ENCODE measurements at regions not wholly inside any gene's neighbourhood (a gene's known extent, or its start where the extent isn't known, plus 50 kb on each side); places are given as distances from the start of the nearest gene placed in this dataset.

DNA sequence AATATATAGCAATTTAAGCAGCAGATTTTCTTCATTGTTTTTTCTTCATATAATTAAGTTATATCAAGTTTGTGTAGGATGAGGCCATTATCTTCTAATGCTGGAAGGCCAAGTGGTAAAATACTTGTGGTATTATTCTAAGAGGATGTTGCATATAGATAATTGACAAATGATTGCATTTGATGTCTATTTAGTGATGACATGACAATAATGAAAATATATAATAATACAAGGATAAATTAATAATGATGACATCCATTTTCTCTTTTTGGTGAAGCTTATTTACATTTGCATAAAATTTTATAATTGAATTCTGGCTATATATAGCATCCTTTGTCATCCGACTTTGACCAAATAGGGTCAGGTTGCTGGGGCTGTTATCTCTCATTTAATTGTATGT, 195.4 kb upstream of the KCNJ16 start:
- H3K4me1 ChIP-seq (ENCODE audit: control insufficient read depth in 1 of 2, extremely low read depth in 1 of 2, insufficient read depth in 2 of 2, low read length in 2 of 2), result no peaks in the 10 kb centered on the region
- CTCF ChIA-PET, result no interaction called here
- POLR2A ChIA-PET, result no interaction called here
- H3K27ac ChIP-seq (ENCODE audit: low read length), result no peak overlapping the region
- WGBS (ENCODE audit: insufficient coverage), result no CpG with 5 or more reads among the region's 1 CpG
- Mint-ChIP-seq H3K36me3 (no peaks in the 10 kb centered on the region), H3K4me1 (no peaks in the 10 kb centered on the region), H3K27me3 (no peaks in the 10 kb centered on the region), H3K27ac (no peak overlapping the region), H3K4me3 (no peak overlapping the region), H3K9me3 (no peaks in the 10 kb centered on the region)
- H3K4me3 ChIP-seq (ENCODE audit: control insufficient read depth in 1 of 2, extremely low read depth in 1 of 2, low read length in 1 of 2), result no peak overlapping the region
- no peaks in the 10 kb centered on the region for H3K27me3 ChIP-seq (replicated peaks in 1 of 2; ENCODE audit: control insufficient read depth in 2 of 2, extremely low read depth in 1 of 2, insufficient read depth in 2 of 2, low read length in 1 of 2)
- H3K36me3 ChIP-seq (ENCODE audit: control insufficient read depth in 2 of 2, extremely low read depth in 1 of 2, insufficient read depth in 1 of 2, low read length in 1 of 2), result no peaks in the 10 kb centered on the region
- ATAC-seq (replicated peaks in 1 of 4) (no peak), DNase-seq (no peak)
- H3K9me3 ChIP-seq, result no peaks in the 10 kb centered on the region

GRCh38 chr17:69880591-69881112, 194.4 kb upstream of the KCNJ16 start:
- no peaks in the 10 kb centered on the region for H3K4me1 ChIP-seq (ENCODE audit: control insufficient read depth in 1 of 2, extremely low read depth in 1 of 2, insufficient read depth in 2 of 2, low read length in 2 of 2)
- Mint-ChIP-seq H3K27me3 (no peaks in the 10 kb centered on the region), H3K4me3 (no peak overlapping the region), H3K27ac (no peak overlapping the region), H3K9me3 (no peaks in the 10 kb centered on the region), H3K4me1 (no peaks in the 10 kb centered on the region), H3K36me3 (no peaks in the 10 kb centered on the region)
- DNase-seq, result no peak
- H3K36me3 ChIP-seq (ENCODE audit: control insufficient read depth in 2 of 2, extremely low read depth in 1 of 2, insufficient read depth in 1 of 2, low read length in 1 of 2), result no peaks in the 10 kb centered on the region
- ATAC-seq (replicated peaks in 1 of 4), result no peak
- H3K4me3 ChIP-seq (ENCODE audit: control insufficient read depth in 1 of 2, extremely low read depth in 1 of 2, low read length in 1 of 2), result no peak overlapping the region
- no CpG with 5 or more reads among the region's 4 CpGs for WGBS (ENCODE audit: insufficient coverage)
- POLR2A ChIA-PET, result no interaction called here
- no peak overlapping the region for H3K27ac ChIP-seq (ENCODE audit: low read length)
- CTCF ChIA-PET, result no interaction called here
- H3K9me3 ChIP-seq, result no peaks in the 10 kb centered on the region
- no peaks in the 10 kb centered on the region for H3K27me3 ChIP-seq (replicated peaks in 1 of 2; ENCODE audit: control insufficient read depth in 2 of 2, extremely low read depth in 1 of 2, insufficient read depth in 2 of 2, low read length in 1 of 2)

DNA sequence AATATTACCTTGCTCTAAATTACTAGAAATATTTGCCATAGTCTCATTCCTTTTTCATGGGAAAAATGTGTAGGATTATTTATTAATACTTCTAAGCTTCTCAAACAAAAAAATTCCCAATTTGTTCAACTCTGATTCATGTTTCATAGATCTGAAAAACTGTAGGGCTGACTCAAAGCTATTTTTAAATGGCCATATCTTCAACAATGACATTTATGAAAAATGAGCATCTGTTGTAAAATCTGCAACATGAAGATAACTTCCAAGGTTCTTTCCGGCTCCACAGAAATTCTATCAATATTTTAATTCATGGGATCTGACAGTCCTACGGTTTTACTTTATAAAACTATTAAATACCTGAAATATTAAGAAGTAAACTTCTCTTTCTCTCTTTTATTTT, 192.7 kb upstream of the KCNJ16 start:
- Histone ChIP-seq H3K27me3 (replicated peaks in 1 of 2; ENCODE audit: control insufficient read depth in 2 of 2, extremely low read depth in 1 of 2, insufficient read depth in 2 of 2, low read length in 1 of 2) (no peaks in the 10 kb centered on the region), H3K9me3 (no peaks in the 10 kb centered on the region), H3K27ac (ENCODE audit: low read length) (no peak overlapping the region), H3K4me1 (ENCODE audit: control insufficient read depth in 1 of 2, extremely low read depth in 1 of 2, insufficient read depth in 2 of 2, low read length in 2 of 2) (no peaks in the 10 kb centered on the region), H3K36me3 (ENCODE audit: control insufficient read depth in 2 of 2, extremely low read depth in 1 of 2, insufficient read depth in 1 of 2, low read length in 1 of 2) (no peaks in the 10 kb centered on the region), H3K4me3 (ENCODE audit: control insufficient read depth in 1 of 2, extremely low read depth in 1 of 2, low read length in 1 of 2) (no peak overlapping the region)
- no peaks in the 10 kb centered on the region for H3K9me3 Mint-ChIP-seq
- H3K4me1 Mint-ChIP-seq, result no peaks in the 10 kb centered on the region
- DNase-seq (no peak), ATAC-seq (replicated peaks in 1 of 4) (no peak)
- no peak overlapping the region for H3K4me3 Mint-ChIP-seq
- no peaks in the 10 kb centered on the region for H3K36me3 Mint-ChIP-seq
- H3K27ac Mint-ChIP-seq, result no peak overlapping the region
- H3K27me3 Mint-ChIP-seq, result no peaks in the 10 kb centered on the region
- CTCF ChIA-PET, result no interaction called here
- no CpG with 5 or more reads among the region's 2 CpGs for WGBS (ENCODE audit: insufficient coverage)
- POLR2A ChIA-PET, result no interaction called here

- no peaks in the 10 kb centered on the region for H3K27me3 ChIP-seq (replicated peaks in 1 of 2; ENCODE audit: control insufficient read depth in 2 of 2, extremely low read depth in 1 of 2, insufficient read depth in 2 of 2, low read length in 1 of 2)
- H3K27ac Mint-ChIP-seq, result no peak overlapping the region
- no peaks in the 10 kb centered on the region for H3K36me3 Mint-ChIP-seq
- no peaks in the 10 kb centered on the region for H3K4me1 ChIP-seq (ENCODE audit: control insufficient read depth in 1 of 2, extremely low read depth in 1 of 2, insufficient read depth in 2 of 2, low read length in 2 of 2)
- H3K4me3 ChIP-seq (ENCODE audit: control insufficient read depth in 1 of 2, extremely low read depth in 1 of 2, low read length in 1 of 2), result no peak overlapping the region
- ATAC-seq (replicated peaks in 1 of 4) (no peak), DNase-seq (no peak)
- H3K27ac ChIP-seq (ENCODE audit: low read length), result no peak overlapping the region
- H3K4me1 Mint-ChIP-seq, result no peaks in the 10 kb centered on the region
- H3K9me3 Mint-ChIP-seq, result no peaks in the 10 kb centered on the region
- ChIA-PET CTCF (no interaction called here), POLR2A (no interaction called here)
- 67% methylated on average over 1 of the region's 3 CpGs for WGBS (ENCODE audit: insufficient coverage)
- H3K36me3 ChIP-seq (ENCODE audit: control insufficient read depth in 2 of 2, extremely low read depth in 1 of 2, insufficient read depth in 1 of 2, low read length in 1 of 2), result no peaks in the 10 kb centered on the region
- H3K27me3 Mint-ChIP-seq, result no peaks in the 10 kb centered on the region
- no peaks in the 10 kb centered on the region for H3K9me3 ChIP-seq
- no peak overlapping the region for H3K4me3 Mint-ChIP-seq
Measured at GRCh38 chr17:69883120-69883519, 191.9 kb upstream of the KCNJ16 start.

- CTCF ChIA-PET, result no interaction called here
- no peak overlapping the region for H3K4me3 ChIP-seq (ENCODE audit: control insufficient read depth in 1 of 2, extremely low read depth in 1 of 2, low read length in 1 of 2)
- Mint-ChIP-seq H3K27me3 (no peaks in the 10 kb centered on the region), H3K36me3 (no peaks in the 10 kb centered on the region), H3K4me3 (no peak overlapping the region), H3K9me3 (no peaks in the 10 kb centered on the region), H3K4me1 (no peaks in the 10 kb centered on the region), H3K27ac (no peak overlapping the region)
- no peaks in the 10 kb centered on the region for H3K27me3 ChIP-seq (replicated peaks in 1 of 2; ENCODE audit: control insufficient read depth in 2 of 2, extremely low read depth in 1 of 2, insufficient read depth in 2 of 2, low read length in 1 of 2)
- no peaks in the 10 kb centered on the region for H3K9me3 ChIP-seq
- H3K36me3 ChIP-seq (ENCODE audit: control insufficient read depth in 2 of 2, extremely low read depth in 1 of 2, insufficient read depth in 1 of 2, low read length in 1 of 2), result no peaks in the 10 kb centered on the region
- POLR2A ChIA-PET, result no interaction called here
- H3K4me1 ChIP-seq (ENCODE audit: control insufficient read depth in 1 of 2, extremely low read depth in 1 of 2, insufficient read depth in 2 of 2, low read length in 2 of 2), result no peaks in the 10 kb centered on the region
- DNase-seq (no peak), ATAC-seq (replicated peaks in 1 of 4) (no peak)
- no peak overlapping the region for H3K27ac ChIP-seq (ENCODE audit: low read length)
Measured at GRCh38 chr17:69884356-69884755, 190.7 kb upstream of the KCNJ16 start.

- ChIA-PET POLR2A (no interaction called here), CTCF (no interaction called here)
- H3K27ac Mint-ChIP-seq, result no peak overlapping the region
- Histone ChIP-seq H3K4me3 (ENCODE audit: control insufficient read depth in 1 of 2, extremely low read depth in 1 of 2, low read length in 1 of 2) (no peak overlapping the region), H3K4me1 (ENCODE audit: control insufficient read depth in 1 of 2, extremely low read depth in 1 of 2, insufficient read depth in 2 of 2, low read length in 2 of 2) (no peaks in the 10 kb centered on the region), H3K36me3 (ENCODE audit: control insufficient read depth in 2 of 2, extremely low read depth in 1 of 2, insufficient read depth in 1 of 2, low read length in 1 of 2) (no peaks in the 10 kb centered on the region), H3K9me3 (no peaks in the 10 kb centered on the region), H3K27ac (ENCODE audit: low read length) (no peak overlapping the region), H3K27me3 (replicated peaks in 1 of 2; ENCODE audit: control insufficient read depth in 2 of 2, extremely low read depth in 1 of 2, insufficient read depth in 2 of 2, low read length in 1 of 2) (no peaks in the 10 kb centered on the region)
- H3K4me1 Mint-ChIP-seq, result no peaks in the 10 kb centered on the region
- no peaks in the 10 kb centered on the region for H3K9me3 Mint-ChIP-seq
- H3K4me3 Mint-ChIP-seq, result no peak overlapping the region
- no CpG with 5 or more reads among the region's 2 CpGs for WGBS (ENCODE audit: insufficient coverage)
- no peaks in the 10 kb centered on the region for H3K36me3 Mint-ChIP-seq
- ATAC-seq (replicated peaks in 1 of 4) (no peak), DNase-seq (no peak)
- H3K27me3 Mint-ChIP-seq, result no peaks in the 10 kb centered on the region
Measured at GRCh38 chr17:69884846-69885245, 190.2 kb upstream of the KCNJ16 start.

GRCh38 chr17:69898601-69899000, 176.4 kb upstream of the KCNJ16 start:
- Mint-ChIP-seq H3K9me3 (peaks cover 0 to 3% (median 0%) of the 10 kb centered on the region in 3 donors), H3K4me1 (no peaks in the 10 kb centered on the region)
- 84% methylated on average over 5 of the region's 5 CpGs for WGBS (ENCODE audit: insufficient coverage)

More at GRCh38 chr17:69898601-69899000, 176.4 kb upstream of the KCNJ16 start:
- Histone ChIP-seq H3K27ac (ENCODE audit: low read length) (no peak overlapping the region), H3K4me3 (ENCODE audit: control insufficient read depth in 1 of 2, extremely low read depth in 1 of 2, low read length in 1 of 2) (no peak overlapping the region), H3K27me3 (replicated peaks in 1 of 2; ENCODE audit: control insufficient read depth in 2 of 2, extremely low read depth in 1 of 2, insufficient read depth in 2 of 2, low read length in 1 of 2) (no peaks in the 10 kb centered on the region), H3K4me1 (ENCODE audit: control insufficient read depth in 1 of 2, extremely low read depth in 1 of 2, insufficient read depth in 2 of 2, low read length in 2 of 2) (no peaks in the 10 kb centered on the region), H3K36me3 (ENCODE audit: control insufficient read depth in 2 of 2, extremely low read depth in 1 of 2, insufficient read depth in 1 of 2, low read length in 1 of 2) (no peaks in the 10 kb centered on the region), H3K9me3 (no peaks in the 10 kb centered on the region)
- DNase-seq (no peak), ATAC-seq (replicated peaks in 1 of 4) (no peak)
- POLR2A ChIA-PET, result no interaction called here
- Mint-ChIP-seq H3K27ac (no peak overlapping the region), H3K4me3 (no peak overlapping the region), H3K36me3 (no peaks in the 10 kb centered on the region), H3K27me3 (no peaks in the 10 kb centered on the region)
- CTCF ChIA-PET, result no interaction called here

Measured in T-cell (primary cell).